Activated T-cell treated with anti-CD3 and anti-CD28 coated beads for 48 hours (primary cell): ENCODE measurements at regions not wholly inside any gene's neighbourhood (a gene's known extent, or its start where the extent isn't known, plus 50 kb on each side); places are given as distances from the start of the nearest gene placed in this dataset.
"Not testable (repeated sequence)": the region's sequence is repeated elsewhere in the genome, so short reads cannot be mapped to it uniquely, and the experiment has no call there.

ENCODE experiments used
- DNase-seq: peaks from one replicate; pipeline ENCODE4 v3.0.0-alpha.2; 2020; ENCODE audit warnings: low read depth

GRCh38 chr5:96483878-96484277, 50.8 kb upstream of the PCSK1 start:
- DNase-seq: no peak

GRCh38 chr5:96487859-96488258, 54.8 kb upstream of the PCSK1 start:
- no peak for DNase-seq

- DNase-seq: no peak
These were observed 56.5 kb upstream of the PCSK1 start for GRCh38 chr5:96489532-96489931.

- DNase-seq: no peak
These were observed 59.5 kb upstream of the PCSK1 start for GRCh38 chr5:96492459-96493047.

GRCh38 chr5:96493219-96493790, 60.3 kb upstream of the PCSK1 start:
- no peak for DNase-seq

GRCh38 chr5:96495412-96495811, 62.4 kb upstream of the PCSK1 start:
- not testable (repeated sequence) for DNase-seq

GRCh38 chr5:96497027-96497426, 64.0 kb upstream of the PCSK1 start:
- not testable (repeated sequence) for DNase-seq

GRCh38 chr5:96499753-96500345, 66.8 kb upstream of the PCSK1 start:
- DNase-seq: no peak

- no peak for DNase-seq
These were observed 69.1 kb upstream of the PCSK1 start for GRCh38 chr5:96501991-96502646.

GRCh38 chr5:96503501-96504236, 70.6 kb upstream of the PCSK1 start:
- DNase-seq: no peak

- no peak for DNase-seq
These were observed 73.3 kb upstream of the PCSK1 start for GRCh38 chr5:96506376-96506775.

GRCh38 chr5:96506866-96507527, 73.9 kb upstream of the PCSK1 start:
- DNase-seq: no peak

- no peak for DNase-seq
These were observed 76.3 kb upstream of the PCSK1 start for GRCh38 chr5:96509316-96509715.

- DNase-seq: no peak
These were observed 76.8 kb upstream of the PCSK1 start for GRCh38 chr5:96509721-96510350.

GRCh38 chr5:96516631-96517071, 83.6 kb upstream of the PCSK1 start:
- no peak for DNase-seq

GRCh38 chr5:96517295-96517694, 84.2 kb upstream of the PCSK1 start:
- no peak for DNase-seq

GRCh38 chr5:96520345-96520744, 87.3 kb upstream of the PCSK1 start:
- DNase-seq: no peak

- no peak for DNase-seq
These were observed 89.7 kb upstream of the PCSK1 start for GRCh38 chr5:96522635-96523355.

GRCh38 chr5:96527768-96528661, 95.0 kb upstream of the PCSK1 start:
- no peak for DNase-seq
